A204.1 (cell line): ENCODE measurements at regions not wholly inside any gene's neighbourhood (a gene's known extent, or its start where the extent isn't known, plus 50 kb on each side); places are given as distances from the start of the nearest gene placed in this dataset.

Experiments
- FAIRE-seq: peaks from 2 replicates; lab custom pipeline; 2012; peaks lifted over from hg19 to GRCh38; lab: Jason Lieb, UNC

- FAIRE-seq, result no peak
These were observed 186.5 kb upstream of the LINGO1 start for GRCh38 chr15:77819048-77819850.

GRCh38 chr15:77818484-77819047 lies 185.9 kb upstream of the LINGO1 start:
- no peak for FAIRE-seq

- FAIRE-seq, result no peak
These were observed 184.7 kb upstream of the LINGO1 start for GRCh38 chr15:77817434-77817833.

- FAIRE-seq, result no peak
These were observed 184.3 kb upstream of the LINGO1 start for GRCh38 chr15:77816983-77817382.

- no peak for FAIRE-seq
These were observed 182.3 kb upstream of the LINGO1 start for GRCh38 chr15:77815015-77815414.

GRCh38 chr15:77812664-77813063 lies 180.0 kb upstream of the LINGO1 start:
- no peak for FAIRE-seq

GRCh38 chr15:77811270-77811669 lies 178.6 kb upstream of the LINGO1 start:
- FAIRE-seq, result no peak

- FAIRE-seq, result no peak
These were observed 177.4 kb upstream of the LINGO1 start for GRCh38 chr15:77810130-77810571.

GRCh38 chr15:77808581-77809177 lies 176.0 kb upstream of the LINGO1 start:
- FAIRE-seq, result no peak

GRCh38 chr15:77808075-77808474 lies 175.4 kb upstream of the LINGO1 start:
- FAIRE-seq, result no peak

- FAIRE-seq, result no peak
These were observed 174.9 kb upstream of the LINGO1 start for GRCh38 chr15:77807611-77808010.

GRCh38 chr15:77807115-77807514 lies 174.4 kb upstream of the LINGO1 start:
- no peak for FAIRE-seq

GRCh38 chr15:77804210-77804609 lies 171.5 kb upstream of the LINGO1 start:
- no peak for FAIRE-seq

- no peak for FAIRE-seq
These were observed 170.8 kb upstream of the LINGO1 start for GRCh38 chr15:77803487-77803886.

GRCh38 chr15:77800305-77800704 lies 167.6 kb upstream of the LINGO1 start:
- no peak for FAIRE-seq

- FAIRE-seq, result no peak
These were observed 166.1 kb upstream of the LINGO1 start for GRCh38 chr15:77798847-77799246.

- no peak for FAIRE-seq
These were observed 165.6 kb upstream of the LINGO1 start for GRCh38 chr15:77798151-77798835.

GRCh38 chr15:77797270-77797669 lies 164.6 kb upstream of the LINGO1 start:
- no peak for FAIRE-seq

GRCh38 chr15:77796046-77796729 lies 163.5 kb upstream of the LINGO1 start:
- no peak for FAIRE-seq

GRCh38 chr15:77795446-77795845 lies 162.7 kb upstream of the LINGO1 start:
- FAIRE-seq, result no peak

- no peak for FAIRE-seq
These were observed 159.2 kb upstream of the LINGO1 start for GRCh38 chr15:77791941-77792340.

GRCh38 chr15:77790481-77790880 lies 157.8 kb upstream of the LINGO1 start:
- no peak for FAIRE-seq
